HG03159 (cell line): ENCODE measurements at regions not wholly inside any gene's neighbourhood (a gene's known extent, or its start where the extent isn't known, plus 50 kb on each side); places are given as distances from the start of the nearest gene placed in this dataset.

Experiments
- ATAC-seq: cut with Tn5 transposase; IDR thresholded peaks from one replicate; pipeline ENCODE4 v1.9.1; 2021; ENCODE audit warnings: mild to moderate bottlenecking, moderate library complexity; ENCODE audit not compliant: unreplicated experiment

GRCh38 chr1:201609661-201610318, 70.9 kb downstream of the NAV1 start:
- ATAC-seq: no peak

- no peak for ATAC-seq
Observed at GRCh38 chr1:201610858-201611257, 71.9 kb downstream of the NAV1 start.

GRCh38 chr1:201612645-201613044, 73.7 kb downstream of the NAV1 start:
- ATAC-seq: no peak

GRCh38 chr1:201614262-201615015, 75.5 kb downstream of the NAV1 start:
- ATAC-seq: no peak

- ATAC-seq: no peak
Observed at GRCh38 chr1:201617157-201617556, 78.2 kb downstream of the NAV1 start.

- no peak for ATAC-seq
Observed at GRCh38 chr1:201618389-201618788, 79.5 kb downstream of the NAV1 start.

- ATAC-seq: no peak
Observed at GRCh38 chr1:201618905-201619304, 80.0 kb downstream of the NAV1 start.

GRCh38 chr1:201619513-201619912, 80.6 kb downstream of the NAV1 start:
- ATAC-seq: no peak

GRCh38 chr1:201622353-201622752, 83.4 kb downstream of the NAV1 start:
- ATAC-seq: no peak

GRCh38 chr1:201622824-201623223, 83.9 kb downstream of the NAV1 start:
- ATAC-seq: no peak

GRCh38 chr1:201624741-201625225, 85.9 kb downstream of the NAV1 start:
- ATAC-seq: no peak

GRCh38 chr1:201625226-201625761, 86.4 kb downstream of the NAV1 start:
- no peak for ATAC-seq

- no peak for ATAC-seq
Observed at GRCh38 chr1:201625851-201626251, 86.9 kb downstream of the NAV1 start.

- no peak for ATAC-seq
Observed at GRCh38 chr1:201626629-201627275, 87.8 kb downstream of the NAV1 start.

- no peak for ATAC-seq
Observed at GRCh38 chr1:201628490-201628889, 89.6 kb downstream of the NAV1 start.

- no peak for ATAC-seq
Observed at GRCh38 chr1:201630582-201630981, 91.7 kb downstream of the NAV1 start.

- no peak for ATAC-seq
Observed at GRCh38 chr1:201631037-201631436, 92.1 kb downstream of the NAV1 start.

- ATAC-seq: no peak
Observed at GRCh38 chr1:201632364-201632952, 93.5 kb downstream of the NAV1 start.

- ATAC-seq: no peak
Observed at GRCh38 chr1:201633297-201633696, 94.4 kb downstream of the NAV1 start.

GRCh38 chr1:201633811-201634210, 94.9 kb downstream of the NAV1 start:
- ATAC-seq: no peak

- ATAC-seq: no peak
Observed at GRCh38 chr1:201634261-201634660, 95.3 kb downstream of the NAV1 start.
